ENCODE measurements at regions not wholly inside any gene's neighbourhood (a gene's known extent, or its start where the extent isn't known, plus 50 kb on each side); places are given as distances from the start of the nearest gene placed in this dataset.
"Not testable (repeated sequence)": the region's sequence is repeated elsewhere in the genome, so short reads cannot be mapped to it uniquely, and the experiment has no call there.

DNA sequence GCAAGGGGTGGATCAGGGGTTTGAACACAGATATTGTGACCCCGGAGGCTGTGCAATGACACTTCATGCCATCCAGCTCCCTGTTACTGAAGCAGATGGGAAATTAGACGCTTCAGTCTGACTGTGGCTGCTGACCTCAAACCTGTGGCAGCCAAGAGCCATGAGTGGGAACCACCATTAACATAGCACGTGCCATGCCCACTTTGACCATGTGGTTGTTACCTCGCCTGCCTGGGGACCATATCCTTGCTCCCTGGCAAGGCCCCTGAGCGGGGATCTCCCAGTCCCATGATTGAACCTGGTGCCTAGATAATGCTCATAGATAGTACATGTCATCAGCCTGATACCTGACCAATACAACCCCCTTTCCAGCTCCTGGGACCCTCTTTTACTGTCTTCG, 68.9 kb downstream of the CYP26B1 start:
- DNase-seq = no peak

DNA sequence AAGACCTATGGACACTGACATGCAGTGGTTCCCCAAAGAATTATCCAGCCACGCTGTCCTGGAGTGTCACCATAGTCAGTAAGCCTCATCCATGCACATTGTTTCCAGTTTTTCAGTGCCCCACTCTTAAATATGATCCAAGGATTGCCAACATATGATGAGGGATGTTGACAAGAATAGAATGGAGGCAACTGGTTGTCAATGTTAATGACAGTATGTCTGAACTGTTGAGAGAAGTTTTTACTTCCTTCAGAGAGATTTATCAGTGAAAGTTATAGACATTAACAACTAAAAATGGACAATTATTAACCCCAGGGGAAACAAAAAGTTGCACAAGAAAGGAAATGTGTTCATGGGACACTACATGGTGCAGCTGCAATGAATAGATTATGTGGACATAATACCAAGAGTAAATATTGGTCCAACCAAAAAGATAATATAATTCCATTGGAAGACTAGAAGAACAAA, 69.9 kb downstream of the CYP26B1 start:
- DNase-seq = no peak

- not testable (repeated sequence) for DNase-seq
Measured at GRCh38 chr2:72073373-72073772, 74.3 kb downstream of the CYP26B1 start.

- not testable (repeated sequence) for DNase-seq
Measured at GRCh38 chr2:72064197-72064596, 83.5 kb downstream of the CYP26B1 start.

- no peak for DNase-seq
Measured at GRCh38 chr2:72062336-72062735, 85.3 kb downstream of the CYP26B1 start.

DNA sequence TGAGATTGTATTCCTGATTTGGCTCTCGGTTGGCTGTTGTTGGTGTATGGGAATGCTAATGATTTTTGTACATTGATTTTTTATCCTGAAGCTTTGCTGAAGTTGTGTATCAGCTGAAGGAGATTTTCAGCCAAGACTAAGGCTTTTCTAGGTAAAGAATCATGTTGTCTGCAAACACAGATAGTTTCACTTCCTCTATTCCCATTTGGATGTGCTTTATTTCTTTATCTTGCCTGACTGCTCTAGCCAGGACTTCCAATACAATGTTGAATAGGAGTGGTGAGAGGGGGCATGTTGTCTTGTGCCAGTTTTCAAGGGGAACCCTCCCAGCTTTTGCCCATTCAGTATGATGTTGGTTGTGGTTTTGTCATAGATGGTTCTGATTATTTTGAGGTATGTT, 90.4 kb downstream of the CYP26B1 start:
- DNase-seq = no peak

- no peak for DNase-seq
Measured at GRCh38 chr2:72051971-72052505, 95.6 kb downstream of the CYP26B1 start.

DNA sequence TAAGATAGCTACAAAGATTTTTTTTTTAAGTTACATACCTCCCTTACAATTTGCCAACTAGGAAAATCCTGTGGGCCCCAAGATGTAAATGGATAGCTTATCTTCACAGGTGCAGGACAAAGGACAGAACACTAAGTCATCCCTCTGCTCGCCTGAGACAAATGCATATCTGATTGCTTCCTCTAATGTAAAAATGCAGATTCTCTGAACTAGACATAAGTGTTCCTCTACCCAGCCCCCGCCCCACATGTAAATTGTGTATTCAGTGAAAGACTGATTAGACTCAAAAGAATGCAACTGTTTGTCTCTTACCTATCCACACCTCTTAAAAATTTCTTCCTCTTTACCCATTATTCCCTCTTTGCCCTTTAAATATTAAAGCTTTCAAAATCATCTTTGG, 96.5 kb downstream of the CYP26B1 start:
- no peak for DNase-seq

GRCh38 chr2:72050734-72051133, 96.9 kb downstream of the CYP26B1 start:
- DNase-seq = no peak

DNA sequence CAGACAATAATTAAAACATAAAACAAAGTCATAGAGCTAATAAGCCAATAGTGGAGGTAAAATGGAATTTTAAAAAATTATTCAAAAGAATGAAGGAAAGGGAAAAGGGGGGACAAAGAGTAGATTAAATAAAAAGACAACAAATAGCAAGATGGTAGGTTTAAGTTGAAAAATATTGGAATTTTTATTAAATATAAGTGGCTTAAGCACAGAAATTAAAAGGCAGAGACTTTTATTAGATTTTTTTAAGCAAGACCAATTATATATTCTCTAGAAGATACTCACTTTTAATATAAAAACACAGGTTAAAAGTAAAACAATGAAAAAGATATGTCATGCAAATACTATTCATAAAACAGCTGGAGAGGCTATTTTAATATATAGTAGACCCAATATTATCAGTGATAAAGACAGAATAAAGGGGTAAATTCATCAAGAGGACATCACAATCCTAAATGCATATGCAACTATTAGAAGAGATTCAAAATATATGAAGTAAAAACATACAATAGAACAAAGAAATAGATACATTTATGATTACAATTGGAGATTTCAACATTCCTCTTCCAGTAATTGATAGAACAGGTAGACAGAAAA, 98.7 kb downstream of the CYP26B1 start:
- no peak for DNase-seq

GRCh38 chr2:72043985-72044384, 103.7 kb downstream of the CYP26B1 start:
- DNase-seq = no peak

GRCh38 chr2:72041638-72042111, 106.0 kb downstream of the CYP26B1 start:
- no peak for DNase-seq

DNA sequence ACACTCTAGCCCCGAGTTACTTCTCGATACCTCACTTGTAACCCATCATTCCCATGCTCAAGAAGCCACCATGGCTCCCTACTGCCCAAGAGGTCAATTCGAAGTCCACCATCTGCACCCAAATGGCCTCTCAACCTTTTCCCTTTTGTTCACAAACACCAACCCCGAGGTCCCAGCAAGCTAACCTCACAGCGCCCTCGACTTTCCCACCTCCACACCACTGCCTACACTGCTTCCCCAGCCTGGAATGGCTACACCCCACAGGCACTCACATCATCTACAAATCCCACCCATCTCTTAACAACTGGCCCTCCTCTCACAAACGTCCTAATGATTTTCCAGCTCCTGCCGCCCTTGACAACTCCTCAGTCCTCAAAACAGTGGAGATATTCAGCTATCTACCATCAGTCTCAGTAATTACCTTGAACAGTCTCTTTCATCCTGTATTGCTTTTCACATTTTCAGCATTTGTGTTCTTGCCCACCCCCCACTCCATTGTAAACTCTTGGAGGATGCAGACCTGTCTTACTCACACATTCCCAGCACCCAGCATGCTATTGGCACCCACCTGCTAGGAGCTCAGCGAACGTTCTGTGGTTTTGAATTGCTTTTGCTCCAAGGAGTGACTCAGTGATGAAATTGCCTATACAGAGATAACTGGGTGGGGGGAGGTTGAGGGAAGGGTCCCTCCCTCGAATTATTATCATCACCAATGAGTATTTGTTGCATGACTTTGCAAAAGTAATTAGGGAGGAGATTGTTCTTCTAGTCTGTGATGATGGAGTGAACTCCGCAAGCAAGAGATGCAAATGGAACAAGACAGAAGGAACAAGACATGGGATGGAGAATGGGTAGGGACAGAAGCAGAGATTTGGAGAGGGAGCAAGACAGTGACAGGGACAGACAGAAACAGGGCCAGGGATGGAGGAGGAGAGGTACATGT, 106.8 kb downstream of the CYP26B1 start:
- no peak for DNase-seq

- no peak for DNase-seq
Measured at GRCh38 chr2:72038524-72038923, 109.1 kb downstream of the CYP26B1 start.

- no peak for DNase-seq
Measured at GRCh38 chr2:72037261-72037666, 110.4 kb downstream of the CYP26B1 start.

DNA sequence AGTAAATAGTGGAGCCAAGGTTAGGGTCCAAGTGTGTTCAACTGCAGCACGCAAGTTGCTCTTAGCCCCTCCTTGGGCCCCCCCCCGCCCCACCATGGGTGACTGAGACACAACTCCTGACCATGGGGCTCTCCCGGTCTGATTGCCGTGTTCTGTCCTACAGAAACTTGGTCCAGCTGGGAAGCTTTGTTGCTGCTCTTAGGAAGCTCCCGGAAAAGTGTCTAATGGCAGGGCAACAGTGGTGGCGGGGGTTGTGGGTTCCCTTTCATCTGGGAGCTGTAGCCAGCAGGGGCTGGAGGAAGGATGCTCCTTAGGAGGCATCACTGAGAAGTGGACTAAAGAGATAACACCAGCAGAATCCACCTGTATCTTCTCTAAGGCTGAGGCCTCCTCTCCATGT, 111.1 kb downstream of the CYP26B1 start:
- no peak for DNase-seq

DNA sequence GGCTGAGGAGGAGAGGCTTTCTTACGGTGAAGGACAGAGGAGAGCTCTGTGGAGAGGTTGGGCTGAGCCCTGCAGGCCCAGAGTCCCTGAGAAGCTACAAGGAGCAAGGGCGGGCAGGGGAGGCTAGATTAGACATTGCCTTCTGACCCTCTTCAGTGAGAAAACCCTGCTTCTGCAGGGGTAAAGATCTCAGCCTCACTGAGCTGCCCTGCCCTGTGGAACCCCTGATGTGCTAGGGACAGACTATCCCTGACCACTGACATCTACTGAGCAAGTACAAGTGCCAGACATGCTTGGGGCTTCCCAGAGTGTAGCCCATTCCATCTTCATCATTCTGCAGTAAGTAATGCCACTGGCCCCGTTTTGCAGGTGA, 111.5 kb downstream of the CYP26B1 start:
- no peak for DNase-seq

DNA sequence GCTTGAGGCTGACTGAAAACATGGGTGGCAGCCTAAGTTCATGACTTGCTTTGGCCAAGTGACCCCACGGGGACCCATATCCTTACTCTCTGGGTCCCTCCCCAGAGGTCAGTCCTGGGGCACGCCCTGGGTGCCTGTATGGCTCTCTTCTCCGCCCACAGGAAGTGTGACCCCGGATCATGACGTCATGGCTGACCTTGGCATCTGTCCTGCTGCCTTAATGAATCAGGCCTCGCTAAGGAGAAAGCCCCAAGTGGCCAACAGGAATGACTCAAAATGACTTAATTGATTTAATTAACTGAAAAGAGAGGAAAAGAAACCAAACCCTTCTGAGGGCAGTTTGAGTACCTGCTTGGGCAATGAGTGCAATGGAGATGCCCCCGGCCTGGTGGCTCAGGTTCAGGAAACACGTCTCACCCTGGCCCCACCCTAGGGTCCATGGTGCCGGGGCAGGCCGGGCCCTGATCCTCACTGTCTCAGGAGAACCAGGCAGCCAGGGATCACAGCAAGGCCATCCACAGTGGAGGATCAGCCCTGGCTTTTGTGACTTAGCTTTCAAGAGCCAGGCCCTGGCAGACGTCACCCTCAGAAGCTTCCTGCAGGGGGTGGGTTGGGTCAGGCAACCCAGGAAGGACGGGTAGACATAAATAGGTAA, 112.0 kb downstream of the CYP26B1 start:
- no peak for DNase-seq

DNA sequence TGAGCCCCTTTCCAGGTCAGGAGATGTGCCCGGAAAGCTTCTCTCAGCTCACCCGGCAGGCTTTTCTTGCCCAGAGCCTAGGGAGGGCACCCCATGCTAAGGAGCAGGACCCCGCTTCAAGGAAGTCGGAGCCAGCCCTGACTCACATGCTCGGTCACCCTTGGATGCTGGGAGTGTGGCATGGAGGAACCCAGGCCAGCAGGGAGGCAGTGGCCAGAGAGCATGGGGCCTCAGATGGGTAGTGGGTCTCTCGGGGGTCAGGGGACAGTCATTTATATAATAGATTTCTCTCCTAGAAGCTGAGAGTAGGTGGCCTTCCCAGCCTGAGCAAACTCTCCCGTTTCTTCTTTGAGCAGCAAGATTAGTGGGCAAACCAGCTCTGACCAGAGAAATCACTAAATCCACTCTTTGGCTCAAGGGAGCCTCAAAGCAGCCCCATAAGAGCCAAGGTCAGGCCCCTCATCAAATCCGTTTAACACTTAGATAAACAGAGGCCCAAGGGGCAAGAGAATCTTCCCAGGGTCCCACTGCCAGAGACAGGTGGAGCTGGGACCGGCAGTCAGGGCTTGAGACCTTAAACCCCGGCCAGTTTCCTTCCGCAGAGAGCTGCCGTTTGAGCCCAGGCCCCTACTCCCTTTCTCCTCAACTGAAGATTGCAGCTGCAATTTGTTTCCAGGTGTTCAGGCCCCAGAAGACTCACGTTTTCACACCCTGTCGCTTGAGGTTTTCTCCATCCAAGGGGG, 113.1 kb downstream of the CYP26B1 start:
- no peak for DNase-seq

GRCh38 chr2:72033636-72034035, 114.0 kb downstream of the CYP26B1 start:
- no peak for DNase-seq

GRCh38 chr2:72032481-72033041, 115.1 kb downstream of the CYP26B1 start:
- no peak for DNase-seq
